Esophagus squamous epithelium (tissue), 4 donors: ENCODE measurements at regions not wholly inside any gene's neighbourhood (a gene's known extent, or its start where the extent isn't known, plus 50 kb on each side); places are given as distances from the start of the nearest gene placed in this dataset.

ENCODE experiments used
- CTCF ChIP-seq, 6 experiments: fragments of 450-650 bp in 4 of 6; fragments of 200-600 bp in 2 of 6; sonication (generic) in 2 of 6; IDR thresholded peaks; one replicate each; pipeline ENCODE4 v1.5.1; 2016 to 2019; ENCODE audit warnings: antibody characterized with exemption in 6 of 6, mild to moderate bottlenecking in 4 of 6, moderate library complexity in 4 of 6
- POLR2A ChIP-seq, 4 donors: fragments of 450-650 bp; IDR thresholded peaks; one replicate each; pipeline ENCODE4 v1.6.1; 2017; ENCODE audit warnings: antibody characterized with exemption in 4 of 4, mild to moderate bottlenecking in 4 of 4, moderate library complexity in 3 of 4

DNA sequence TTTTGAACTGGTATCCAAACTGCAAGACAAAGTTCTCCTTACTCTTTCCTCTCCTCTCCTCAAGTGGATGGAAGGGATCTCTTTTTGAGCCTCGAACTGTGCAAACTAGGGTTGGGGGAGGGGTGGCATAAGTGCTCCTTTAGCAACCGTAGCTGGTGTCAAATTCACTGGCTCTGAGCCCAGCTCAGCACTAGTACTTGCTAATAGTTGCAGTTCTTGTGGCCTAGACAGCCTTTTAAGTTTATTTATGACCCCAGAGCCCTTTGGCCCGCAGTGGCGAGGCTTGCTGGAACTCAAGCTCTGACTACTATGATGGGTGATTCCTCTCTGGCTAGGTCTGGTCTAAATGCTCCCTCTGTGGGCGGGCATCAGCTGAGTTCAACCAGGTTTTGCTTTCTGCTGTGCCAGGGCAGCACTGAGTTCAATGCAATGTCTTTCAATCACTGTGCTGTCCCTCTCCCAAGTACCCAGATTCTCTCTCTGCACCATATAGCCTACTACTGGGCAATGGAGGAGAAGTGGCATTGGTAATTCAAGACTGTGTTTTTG lies 528.4 kb upstream of the SYT4 start:
- TF ChIP-seq CTCF (IDR thresholded peaks at IDR 0.05): no peak
- no peak for TF ChIP-seq POLR2A (IDR thresholded peaks at IDR 0.05)
